Stimulated activated naive CD4-positive, alpha-beta T cell treated with Interleukin-2 at 50 U/mL for 16 hours (primary cell): ENCODE measurements at regions not wholly inside any gene's neighbourhood (a gene's known extent, or its start where the extent isn't known, plus 50 kb on each side); places are given as distances from the start of the nearest gene placed in this dataset.

Experiments
- DNase-seq: peaks from one replicate; lab custom pipeline; 2025; lab: John Stamatoyannopoulos, UW

DNA sequence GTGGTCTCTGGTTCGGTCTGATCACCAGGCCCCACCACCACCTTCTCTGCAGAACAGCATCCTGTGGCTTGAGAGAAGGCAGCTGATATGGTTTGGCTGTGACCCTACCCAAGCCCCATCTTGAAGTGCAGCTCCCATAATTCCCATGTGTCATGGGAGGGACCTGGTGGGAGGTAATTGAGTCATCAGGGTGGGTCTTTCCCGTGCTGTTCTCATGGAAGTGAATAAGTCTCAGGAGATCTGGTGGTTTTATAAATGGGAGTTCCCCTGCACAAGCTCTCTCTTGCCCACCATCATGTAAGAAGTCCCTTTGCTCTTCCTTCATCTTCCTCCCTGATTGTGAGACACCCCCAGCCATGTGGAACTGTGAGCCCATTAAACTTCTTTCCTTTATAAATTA lies 352.3 kb upstream of the CDH5 start:
- no peak for DNase-seq

DNA sequence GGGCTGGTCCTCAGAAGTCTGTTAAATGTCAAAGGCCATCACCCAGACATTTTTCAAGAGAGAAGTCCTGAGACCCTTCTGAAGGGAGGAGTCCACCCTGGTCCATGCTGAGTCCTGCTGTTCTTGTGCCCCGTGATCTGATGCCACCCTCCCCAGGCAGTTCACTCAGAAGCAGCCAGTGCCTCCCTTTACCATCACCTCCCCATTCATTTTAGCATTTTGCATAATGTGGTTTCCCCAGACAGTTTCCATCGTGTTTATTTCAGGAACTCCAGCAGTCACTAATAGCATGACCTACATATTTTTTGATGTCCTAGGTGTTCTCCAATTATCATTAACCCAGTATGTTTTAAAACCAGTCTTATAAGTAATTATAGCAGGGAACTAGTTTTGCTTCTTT lies 353.0 kb upstream of the CDH5 start:
- no peak for DNase-seq

- DNase-seq, result no peak
Observed at GRCh38 chr16:66008136-66008535, 358.4 kb upstream of the CDH5 start.

GRCh38 chr16:66007717-66008116 lies 358.8 kb upstream of the CDH5 start:
- DNase-seq, result no peak

GRCh38 chr16:66006485-66006884 lies 360.0 kb upstream of the CDH5 start:
- no peak for DNase-seq

GRCh38 chr16:66004699-66005098 lies 361.8 kb upstream of the CDH5 start:
- no peak for DNase-seq

DNA sequence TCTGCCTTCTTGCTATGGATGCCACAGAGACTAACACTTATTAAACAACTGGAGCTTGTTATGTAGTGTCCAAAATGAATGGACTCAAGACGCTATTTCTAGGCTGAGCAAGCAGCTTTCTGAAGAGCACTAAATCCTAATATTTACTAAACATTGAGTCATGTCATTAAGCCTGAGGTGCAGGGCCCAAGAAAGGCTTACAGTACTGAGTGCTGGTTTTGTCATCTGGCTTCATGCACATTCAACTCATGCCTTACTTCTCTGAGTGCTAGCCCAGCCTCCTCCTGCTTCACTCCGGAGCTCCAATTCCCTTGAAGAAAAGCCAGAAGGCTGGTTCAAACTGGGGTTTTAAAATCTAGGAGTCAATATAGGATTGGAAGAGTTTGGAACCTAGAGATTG lies 363.3 kb upstream of the CDH5 start:
- DNase-seq, result no peak

DNA sequence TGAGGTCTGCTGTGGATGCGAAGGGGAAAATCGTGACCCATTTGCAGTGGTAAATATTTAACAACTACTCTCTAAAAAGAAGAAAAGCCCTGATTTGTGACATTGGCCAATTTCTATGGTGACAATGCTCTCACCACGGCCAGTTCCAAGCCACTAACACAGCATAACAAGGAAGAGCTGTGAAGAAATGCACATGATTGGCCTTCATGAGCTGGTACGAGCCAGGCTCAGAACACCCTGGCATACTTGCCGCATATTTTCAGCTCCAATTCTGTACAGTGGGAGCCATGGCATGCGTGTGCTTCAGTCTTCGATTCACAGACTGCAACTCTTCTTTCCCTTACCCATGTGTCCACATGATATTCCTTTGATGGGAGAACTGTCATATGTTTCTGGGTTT lies 363.9 kb upstream of the CDH5 start:
- no peak for DNase-seq

- no peak for DNase-seq
Observed at GRCh38 chr16:66001432-66001831, 365.1 kb upstream of the CDH5 start.

GRCh38 chr16:65998443-65998842 lies 368.0 kb upstream of the CDH5 start:
- DNase-seq, result no peak

DNA sequence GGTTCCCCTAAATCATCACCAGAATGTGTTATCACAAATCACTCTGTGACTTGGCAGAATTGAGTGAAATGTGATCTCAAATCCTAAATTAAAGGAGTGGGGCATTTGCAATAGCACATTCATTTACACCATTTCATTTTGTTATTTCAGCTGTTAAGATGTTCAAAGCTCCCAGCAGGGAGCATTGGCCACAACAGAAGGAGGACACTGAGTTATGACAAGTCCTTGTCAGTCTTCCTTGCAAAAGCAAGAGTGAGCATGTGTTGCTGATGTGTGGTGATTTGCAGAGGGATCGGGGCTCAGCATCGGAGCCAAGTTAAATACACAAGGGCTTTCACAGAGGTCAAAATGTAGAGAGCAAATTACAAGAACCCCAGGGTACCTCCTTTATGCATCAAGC lies 372.2 kb upstream of the CDH5 start:
- DNase-seq, result no peak

DNA sequence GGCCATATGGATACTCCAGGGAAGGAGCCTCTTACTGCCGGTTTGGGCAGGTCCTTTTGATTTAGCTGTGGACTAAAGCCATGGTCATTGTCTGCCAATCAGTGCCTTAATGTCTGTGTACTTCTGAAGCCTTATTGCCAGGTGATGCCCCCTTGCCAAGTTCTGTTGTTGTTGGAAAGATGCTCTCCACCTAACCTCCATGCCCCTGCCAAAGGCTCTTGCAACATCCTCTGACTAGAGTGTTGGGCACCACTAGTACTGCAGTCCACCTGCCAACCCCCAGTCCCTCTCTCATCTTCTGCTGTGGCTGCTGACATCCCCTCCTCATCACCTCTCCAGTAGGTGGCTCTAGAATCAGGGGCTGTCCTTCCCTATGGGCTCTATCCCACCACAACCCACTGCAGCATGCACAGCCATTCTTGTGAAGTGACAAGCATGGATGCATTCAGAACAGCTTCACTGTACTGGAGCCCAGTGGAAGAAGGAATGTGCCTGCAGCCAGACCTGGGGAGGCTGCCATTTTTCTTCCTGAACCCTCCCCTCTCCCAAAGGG lies 375.3 kb upstream of the CDH5 start:
- DNase-seq, result no peak

DNA sequence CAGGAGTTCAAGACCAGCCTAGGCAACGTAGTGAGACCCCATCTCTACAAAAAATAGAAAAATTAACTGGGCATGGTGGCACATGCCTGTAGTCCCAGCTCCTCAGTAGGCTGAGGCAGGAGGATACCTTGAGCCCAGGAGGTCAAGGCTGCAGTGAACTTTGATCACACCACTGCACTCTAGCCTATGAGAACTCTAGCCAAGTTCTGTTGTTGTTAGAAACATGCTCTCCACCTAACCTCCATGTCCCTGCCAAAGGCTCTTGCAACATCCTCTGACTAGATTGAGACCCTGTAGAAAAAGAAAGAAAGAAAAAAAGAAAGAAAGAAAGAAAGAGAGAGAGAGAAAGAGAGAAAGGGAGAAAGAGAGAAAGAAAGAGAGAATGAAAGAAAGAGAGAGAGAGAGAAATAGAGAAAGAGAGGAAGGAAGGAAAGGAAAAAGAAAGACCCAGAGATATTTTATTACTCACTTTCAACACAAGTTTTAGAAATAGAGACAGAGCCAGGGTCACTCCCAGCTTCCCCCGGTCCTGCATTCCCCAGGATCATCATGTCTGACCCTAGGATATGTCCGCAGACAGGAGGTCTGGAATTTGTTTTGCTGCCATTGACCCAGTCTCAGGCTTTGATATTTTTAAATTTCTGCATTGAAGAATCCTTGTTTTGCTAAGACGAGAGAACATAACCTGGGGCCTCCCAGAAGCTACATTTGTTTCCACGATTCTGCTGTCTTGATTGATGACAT lies 376.5 kb upstream of the CDH5 start:
- no peak for DNase-seq

DNA sequence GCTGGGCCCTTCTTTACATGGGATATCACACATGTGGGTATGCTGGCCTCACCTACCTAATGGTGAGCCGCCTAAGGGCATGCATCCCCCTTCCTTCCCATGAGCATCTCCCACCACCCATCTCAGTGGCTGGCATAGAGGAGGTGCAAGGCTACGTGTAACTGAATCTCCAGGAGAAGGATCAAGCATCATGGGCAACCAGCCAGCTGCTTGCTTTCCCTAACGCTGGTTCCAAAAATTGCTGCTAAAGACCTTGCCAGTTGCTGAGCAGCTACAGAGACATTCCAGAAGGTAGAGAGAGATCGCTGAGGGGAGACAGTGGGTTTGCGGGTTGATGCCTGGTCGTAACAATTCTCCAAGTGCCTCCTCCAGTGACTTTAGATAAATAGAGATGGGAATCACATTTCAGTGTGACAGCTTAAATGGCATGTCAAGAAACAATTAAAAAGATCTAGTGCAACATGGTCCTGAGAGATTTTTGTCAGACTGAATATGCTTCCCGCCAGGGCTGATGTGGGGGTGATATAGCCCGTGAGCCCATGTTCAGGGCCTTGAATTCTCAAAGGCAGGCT lies 378.4 kb upstream of the CDH5 start:
- DNase-seq, result no peak

GRCh38 chr16:65984296-65984695 lies 382.2 kb upstream of the CDH5 start:
- no peak for DNase-seq

DNA sequence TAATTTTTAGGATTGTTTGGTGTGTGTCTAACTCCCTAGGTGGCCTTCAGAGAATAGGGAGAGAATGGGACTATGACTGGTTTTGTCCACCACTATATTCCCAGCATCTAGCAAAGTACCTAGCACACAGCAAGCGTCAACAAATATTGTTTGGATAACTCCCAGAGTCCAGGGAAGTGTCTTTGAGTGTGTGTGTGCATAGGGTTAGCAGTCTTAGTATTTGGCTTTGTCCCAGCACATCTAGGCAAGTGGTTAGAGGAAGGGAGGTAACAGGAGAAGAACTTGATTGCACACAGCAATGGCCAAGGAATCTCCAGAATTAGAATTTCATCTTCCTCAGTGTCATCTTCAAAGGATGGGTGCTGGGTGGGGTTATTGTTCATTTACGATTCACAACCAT lies 385.4 kb upstream of the CDH5 start:
- no peak for DNase-seq

GRCh38 chr16:65975049-65975708 lies 391.3 kb upstream of the CDH5 start:
- no peak for DNase-seq

DNA sequence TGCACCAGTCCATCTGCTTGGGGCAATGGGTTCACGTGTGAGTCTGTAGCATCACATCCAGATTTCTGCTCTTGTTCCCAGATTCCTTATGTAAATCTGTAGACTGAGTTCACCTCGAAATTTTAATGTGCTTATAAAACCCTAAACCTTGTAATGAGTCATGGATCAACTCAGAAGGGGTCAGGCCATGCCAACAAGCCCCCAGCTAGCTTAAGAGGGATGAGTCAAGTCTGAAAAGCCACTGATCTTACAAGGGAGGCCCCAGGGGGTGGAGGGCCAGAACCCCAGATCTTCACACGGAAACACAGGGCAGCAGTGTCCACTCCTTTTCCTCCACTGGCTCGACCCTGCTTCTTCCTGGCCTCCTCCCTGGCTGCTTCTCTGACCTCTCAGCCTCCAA lies 399.1 kb upstream of the CDH5 start:
- no peak for DNase-seq

- no peak for DNase-seq
Observed at GRCh38 chr16:65965628-65966027, 400.9 kb upstream of the CDH5 start.

DNA sequence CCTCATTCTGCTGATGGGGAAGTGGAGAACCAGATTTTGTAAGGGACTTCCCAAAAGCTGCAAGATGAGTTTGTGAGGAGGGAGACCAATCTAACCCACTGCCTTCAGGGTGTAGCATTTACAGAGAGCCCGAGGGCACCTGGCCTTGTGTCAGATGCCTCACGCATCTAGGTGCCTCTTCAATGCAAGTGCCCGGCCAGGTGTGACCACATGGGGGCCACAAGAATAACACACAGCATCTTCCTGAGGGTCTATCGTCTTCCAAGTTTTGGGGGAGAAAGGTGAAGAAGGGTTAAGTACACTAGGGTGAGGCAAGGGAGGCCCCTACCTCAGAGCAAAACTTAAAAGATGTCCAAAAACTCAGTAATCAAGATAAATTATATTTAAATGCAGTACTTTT lies 401.7 kb upstream of the CDH5 start:
- no peak for DNase-seq

DNA sequence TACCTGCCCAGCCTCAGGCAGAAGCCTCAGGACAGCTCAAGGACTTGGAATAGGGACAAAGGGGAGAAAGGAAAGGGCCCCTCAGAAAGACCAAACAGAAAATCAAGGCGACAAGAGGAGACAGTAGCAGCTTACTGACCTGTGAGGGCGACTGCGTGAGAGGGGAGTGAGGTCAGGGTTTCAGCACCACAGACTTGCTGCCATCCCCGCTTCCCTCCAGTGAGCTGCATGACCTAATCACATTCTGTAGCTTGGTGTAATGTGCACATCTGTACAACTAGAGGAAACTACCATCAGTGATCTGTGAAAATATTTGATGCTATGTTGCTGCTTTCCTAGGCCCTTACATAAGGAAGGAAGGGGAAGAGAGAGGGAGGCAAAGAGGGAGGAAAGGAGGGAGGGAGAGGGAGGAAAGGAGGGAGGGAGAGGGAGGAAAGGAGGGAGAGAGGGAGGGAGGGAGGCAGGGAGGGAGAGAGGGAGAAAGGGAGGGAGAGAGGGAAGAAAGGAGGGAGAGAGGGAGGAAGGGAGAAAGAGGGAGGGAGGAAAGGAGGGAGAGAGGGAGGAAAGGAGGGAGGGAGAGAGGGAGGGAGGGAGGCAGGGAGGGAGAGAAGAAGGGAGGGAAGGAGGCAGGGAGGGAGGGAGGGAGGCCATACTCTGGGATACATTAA lies 404.9 kb upstream of the CDH5 start:
- no peak for DNase-seq

GRCh38 chr16:65959983-65960382 lies 406.5 kb upstream of the CDH5 start:
- DNase-seq, result no peak

GRCh38 chr16:65958086-65958485 lies 408.4 kb upstream of the CDH5 start:
- no peak for DNase-seq
